KOPT-K1 (cell line): ENCODE measurements at regions not wholly inside any gene's neighbourhood (a gene's known extent, or its start where the extent isn't known, plus 50 kb on each side); places are given as distances from the start of the nearest gene placed in this dataset.
"Not testable (repeated sequence)": the region's sequence is repeated elsewhere in the genome, so short reads cannot be mapped to it uniquely, and the experiment has no call there.

Experiments used
- H3K27ac ChIP-seq: fragments of 200-600 bp; sonication (generic); 2 replicates; pipeline ENCODE4 v1.5.1; 2016; ENCODE audit warnings: antibody characterized with exemption, mild to moderate bottlenecking, low read depth, low read length; ENCODE audit not compliant: poor library complexity, severe bottlenecking
- H3K36me3 ChIP-seq: fragments of 200-600 bp; sonication (generic); 2 replicates; pipeline ENCODE4 v1.5.1; 2017; ENCODE audit warnings: antibody characterized with exemption, mild to moderate bottlenecking, low read length, moderate library complexity; ENCODE audit not compliant: insufficient read depth
- H3K9me3 ChIP-seq: fragments of 200-600 bp; sonication (generic); 2 replicates; pipeline ENCODE4 v1.5.1; 2017; ENCODE audit warnings: antibody characterized with exemption, low read length, mild to moderate bottlenecking; ENCODE audit not compliant: insufficient read depth, poor library complexity, severe bottlenecking

- not testable (repeated sequence) for H3K9me3 ChIP-seq, H3K36me3 ChIP-seq
- H3K27ac ChIP-seq = peak overlapping the region; percentile 85
These were observed 308.6 kb downstream of the ZNF37A start for GRCh38 chr10:38402442-38403346.

- not testable (repeated sequence) for H3K36me3 ChIP-seq, H3K9me3 ChIP-seq
- H3K27ac ChIP-seq = peak overlapping the region; percentile 76
These were observed 309.4 kb downstream of the ZNF37A start for GRCh38 chr10:38403347-38404117.

GRCh38 chr10:38423634-38424033 lies 329.5 kb downstream of the ZNF37A start:
- H3K36me3 ChIP-seq, H3K9me3 ChIP-seq, H3K27ac ChIP-seq: not testable (repeated sequence)

DNA sequence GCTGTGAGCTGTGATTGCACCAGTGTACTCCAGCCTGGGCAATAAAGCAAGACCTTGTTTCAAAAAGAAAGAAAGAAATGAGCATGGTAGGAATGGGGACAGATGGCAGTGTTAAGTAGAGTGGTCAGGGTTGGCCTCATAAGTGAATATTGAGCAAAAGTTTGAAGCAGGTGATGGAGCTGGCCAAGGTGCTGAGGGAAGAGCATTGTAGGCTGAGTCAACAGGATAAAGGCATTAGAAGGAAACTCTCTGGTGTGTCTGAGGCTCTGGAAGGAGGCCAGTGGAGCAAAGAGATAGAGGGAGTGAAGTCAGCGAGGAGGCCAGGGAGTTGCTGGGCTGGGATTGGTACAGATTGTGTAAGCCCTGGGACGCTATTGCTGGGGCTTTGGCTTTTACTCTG lies 336.1 kb downstream of the ZNF37A start:
- not testable (repeated sequence) for H3K9me3 ChIP-seq, H3K27ac ChIP-seq, H3K36me3 ChIP-seq

DNA sequence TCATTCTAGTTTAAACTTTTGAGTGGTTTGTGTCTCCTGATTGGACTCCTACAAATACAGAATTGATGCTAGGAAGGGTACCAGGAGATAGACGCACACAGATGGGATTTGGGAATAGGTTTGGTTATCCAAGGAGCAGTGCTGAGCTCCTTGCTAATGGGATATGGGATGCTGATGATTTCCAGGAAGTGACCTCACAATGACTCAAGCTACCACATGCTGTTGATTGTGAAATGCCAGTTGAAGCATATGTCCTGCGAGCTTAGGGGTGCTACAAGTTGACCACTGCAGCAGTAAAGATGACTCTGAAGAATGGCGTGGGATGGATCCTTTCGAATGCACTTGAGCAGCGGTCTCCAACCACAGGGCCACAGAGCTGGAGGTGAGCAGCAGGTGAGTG lies 343.2 kb downstream of the ZNF37A start:
- H3K27ac ChIP-seq, H3K9me3 ChIP-seq, H3K36me3 ChIP-seq: not testable (repeated sequence)

GRCh38 chr10:38448614-38449355 lies 354.6 kb downstream of the ZNF37A start:
- not testable (repeated sequence) for H3K27ac ChIP-seq, H3K9me3 ChIP-seq, H3K36me3 ChIP-seq

- H3K9me3 ChIP-seq, H3K27ac ChIP-seq, H3K36me3 ChIP-seq: not testable (repeated sequence)
These were observed 355.5 kb downstream of the ZNF37A start for GRCh38 chr10:38449618-38450017.

GRCh38 chr10:38450372-38451057 lies 356.4 kb downstream of the ZNF37A start:
- H3K9me3 ChIP-seq, H3K27ac ChIP-seq, H3K36me3 ChIP-seq: not testable (repeated sequence)

- H3K9me3 ChIP-seq, H3K27ac ChIP-seq: not testable (repeated sequence)
These were observed 357.3 kb downstream of the ZNF37A start for GRCh38 chr10:38451306-38451967.

More at GRCh38 chr10:38451306-38451967, 357.3 kb downstream of the ZNF37A start:
- H3K36me3 ChIP-seq = not testable (repeated sequence)
